Hepatocyte (in vitro differentiated cells): ENCODE measurements at regions not wholly inside any gene's neighbourhood (a gene's known extent, or its start where the extent isn't known, plus 50 kb on each side); places are given as distances from the start of the nearest gene placed in this dataset.

Experiments used
- CTCF ChIP-seq: fragments of 200-600 bp; sonication (generic); IDR thresholded peaks from 2 replicates; pipeline ENCODE4 v1.5.1; 2016; ENCODE audit warnings: antibody characterized with exemption, mild to moderate bottlenecking; ENCODE audit not compliant: poor library complexity
- EZH2 ChIP-seq: fragments of 200-600 bp; sonication (generic); IDR thresholded peaks from 2 replicates; pipeline ENCODE4 v1.6.1; 2016; ENCODE audit warnings: antibody characterized with exemption, mild to moderate bottlenecking, borderline replicate concordance
- EZH2phosphoT487 ChIP-seq: fragments of 200-600 bp; sonication (generic); IDR thresholded peaks from one replicate; pipeline ENCODE4 v1.6.1; 2018; ENCODE audit warnings: antibody characterized with exemption, mild to moderate bottlenecking, low read depth, moderate library complexity; ENCODE audit not compliant: unreplicated experiment, severe bottlenecking

GRCh38 chr9:19648672-19649071 is 140.2 kb downstream of the SLC24A2 start:
- TF ChIP-seq CTCF, result no peak
- TF ChIP-seq EZH2, result no peak
- no peak for TF ChIP-seq EZH2phosphoT487
